ENCODE measurements at regions not wholly inside any gene's neighbourhood (a gene's known extent, or its start where the extent isn't known, plus 50 kb on each side); places are given as distances from the start of the nearest gene placed in this dataset.

DNA sequence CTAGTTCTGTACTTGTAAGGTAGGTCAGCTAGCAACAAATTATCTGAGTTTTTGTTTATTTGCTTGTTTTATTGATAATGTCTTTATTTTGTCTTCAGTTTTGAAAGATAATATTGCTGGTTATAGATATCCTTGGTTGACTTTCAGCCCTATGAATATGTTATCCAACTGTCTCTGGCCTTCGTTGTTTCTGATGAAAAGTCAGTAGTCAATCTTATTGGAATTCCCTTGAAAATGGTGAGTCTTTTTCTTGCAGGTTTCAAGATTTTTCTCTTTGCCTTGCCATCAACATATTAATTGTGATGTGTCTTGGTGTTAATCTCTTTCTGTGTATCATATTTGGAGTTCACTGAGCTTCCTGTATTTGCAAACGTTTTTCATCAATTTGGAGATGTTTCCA is 113.1 kb upstream of the NEIL3 start:
- DNase-seq (ENCODE audit: low spot score) = no peak
- TF ChIP-seq, protein P1, sequence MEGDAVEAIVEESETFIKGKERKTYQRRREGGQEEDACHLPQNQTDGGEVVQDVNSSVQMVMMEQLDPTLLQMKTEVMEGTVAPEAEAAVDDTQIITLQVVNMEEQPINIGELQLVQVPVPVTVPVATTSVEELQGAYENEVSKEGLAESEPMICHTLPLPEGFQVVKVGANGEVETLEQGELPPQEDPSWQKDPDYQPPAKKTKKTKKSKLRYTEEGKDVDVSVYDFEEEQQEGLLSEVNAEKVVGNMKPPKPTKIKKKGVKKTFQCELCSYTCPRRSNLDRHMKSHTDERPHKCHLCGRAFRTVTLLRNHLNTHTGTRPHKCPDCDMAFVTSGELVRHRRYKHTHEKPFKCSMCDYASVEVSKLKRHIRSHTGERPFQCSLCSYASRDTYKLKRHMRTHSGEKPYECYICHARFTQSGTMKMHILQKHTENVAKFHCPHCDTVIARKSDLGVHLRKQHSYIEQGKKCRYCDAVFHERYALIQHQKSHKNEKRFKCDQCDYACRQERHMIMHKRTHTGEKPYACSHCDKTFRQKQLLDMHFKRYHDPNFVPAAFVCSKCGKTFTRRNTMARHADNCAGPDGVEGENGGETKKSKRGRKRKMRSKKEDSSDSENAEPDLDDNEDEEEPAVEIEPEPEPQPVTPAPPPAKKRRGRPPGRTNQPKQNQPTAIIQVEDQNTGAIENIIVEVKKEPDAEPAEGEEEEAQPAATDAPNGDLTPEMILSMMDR (IDR thresholded peaks at IDR 0.05; ENCODE audit: borderline replicate concordance, control extremely low read depth, extremely low read depth, insufficient read depth, missing control alignments) = no peak
- in situ Hi-C loops (cut with MboI; ENCODE audit: low sequenced_read_pairs, unreplicated experiment) = no loop called here

DNA sequence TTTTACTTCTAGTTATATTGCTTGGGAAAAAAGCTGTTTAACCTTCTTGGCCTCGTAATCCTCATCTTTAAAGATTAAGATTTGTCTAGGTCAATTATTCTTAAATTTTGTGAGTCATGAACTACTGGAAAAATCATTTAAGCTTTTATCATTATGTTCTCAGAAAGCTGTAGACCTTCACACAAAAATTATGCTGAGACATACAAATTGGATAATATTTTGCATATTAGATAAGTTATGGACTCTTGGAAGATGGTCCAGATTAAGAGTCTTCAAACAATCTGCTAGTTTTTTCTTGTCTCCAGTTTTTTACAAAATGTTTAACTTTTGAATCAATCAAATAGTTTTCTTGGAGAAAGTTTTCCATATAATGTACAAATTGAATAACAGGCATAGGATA is 108.1 kb upstream of the NEIL3 start:
- in situ Hi-C loops (cut with MboI; ENCODE audit: low sequenced_read_pairs, unreplicated experiment) = no loop called here
- DNase-seq (ENCODE audit: low spot score) = no peak

DNA sequence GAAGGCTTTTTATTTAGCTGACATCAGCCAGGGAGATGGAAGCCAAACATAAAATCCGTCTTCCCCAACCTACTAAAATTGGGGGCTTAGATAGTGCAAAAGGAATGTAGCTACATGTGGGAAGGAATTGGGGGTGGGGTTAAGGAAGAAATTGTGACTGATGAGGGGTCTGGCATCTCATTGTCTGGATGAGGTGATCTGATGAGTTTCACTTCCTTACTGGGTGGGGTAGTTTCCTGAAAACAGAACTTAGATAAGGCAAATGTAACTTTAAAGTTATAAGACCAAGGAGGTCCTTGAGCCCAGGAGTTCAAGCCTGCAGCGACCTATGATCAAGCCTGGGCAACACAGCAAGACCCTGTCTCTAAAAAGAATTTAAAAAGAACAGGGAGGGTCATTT is 105.5 kb upstream of the NEIL3 start:
- TF ChIP-seq, protein P1 (IDR thresholded peaks at IDR 0.05; ENCODE audit: borderline replicate concordance, control extremely low read depth, extremely low read depth, insufficient read depth, missing control alignments) = no peak
- no peak for DNase-seq (ENCODE audit: low spot score)
- in situ Hi-C loops (cut with MboI; ENCODE audit: low sequenced_read_pairs, unreplicated experiment) = no loop called here

More for the DNA sequence above, 108.1 kb upstream of the NEIL3 start:
- TF ChIP-seq, protein P1 (IDR thresholded peaks at IDR 0.05; ENCODE audit: borderline replicate concordance, control extremely low read depth, extremely low read depth, insufficient read depth, missing control alignments) = no peak

DNA sequence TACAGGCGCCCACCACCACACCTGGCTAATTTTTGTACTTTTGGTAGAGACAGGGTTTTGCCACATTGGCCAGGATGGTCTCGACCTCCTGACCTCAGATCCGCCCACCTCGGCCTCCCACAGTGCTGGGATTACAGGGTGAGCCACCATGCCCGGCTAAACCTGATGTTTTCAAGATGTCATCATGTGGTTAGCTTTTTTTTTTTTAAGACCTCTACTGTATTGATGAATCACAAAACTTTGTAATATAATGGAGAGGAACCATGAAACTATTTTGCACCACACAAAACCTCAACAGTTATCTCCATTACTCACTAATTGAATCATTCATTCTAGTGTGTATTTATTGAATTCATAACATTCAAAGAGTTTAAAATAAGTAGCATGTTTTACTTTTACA is 94.7 kb upstream of the NEIL3 start:
- TF ChIP-seq, protein P1 (IDR thresholded peaks at IDR 0.05; ENCODE audit: borderline replicate concordance, control extremely low read depth, extremely low read depth, insufficient read depth, missing control alignments) = no peak
- no peak for DNase-seq (ENCODE audit: low spot score)
- in situ Hi-C loops (cut with MboI; ENCODE audit: low sequenced_read_pairs, unreplicated experiment) = no loop called here

DNA sequence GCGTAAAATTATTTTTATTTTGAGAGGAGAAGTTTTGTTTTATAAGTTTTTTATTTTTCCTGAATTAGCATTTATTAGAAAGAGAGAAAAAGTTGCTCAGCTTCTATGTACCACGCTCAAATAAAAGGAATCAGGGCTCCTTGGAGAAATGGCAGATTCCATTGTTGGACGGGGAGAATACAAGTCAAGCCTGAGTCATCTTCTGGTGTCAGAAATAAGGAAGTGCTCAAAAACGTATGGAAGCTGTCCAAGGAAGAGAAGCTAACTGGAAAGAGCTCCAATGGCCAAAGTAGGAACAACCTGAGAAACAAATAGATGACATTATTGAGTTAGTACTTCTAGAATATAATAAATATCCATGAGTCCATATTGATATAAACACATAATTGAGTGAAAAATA is 89.3 kb upstream of the NEIL3 start:
- DNase-seq (ENCODE audit: low spot score) = no peak
- in situ Hi-C loops (cut with MboI; ENCODE audit: low sequenced_read_pairs, unreplicated experiment) = no loop called here
- TF ChIP-seq, protein P1 (IDR thresholded peaks at IDR 0.05; ENCODE audit: borderline replicate concordance, control extremely low read depth, extremely low read depth, insufficient read depth, missing control alignments) = no peak

DNA sequence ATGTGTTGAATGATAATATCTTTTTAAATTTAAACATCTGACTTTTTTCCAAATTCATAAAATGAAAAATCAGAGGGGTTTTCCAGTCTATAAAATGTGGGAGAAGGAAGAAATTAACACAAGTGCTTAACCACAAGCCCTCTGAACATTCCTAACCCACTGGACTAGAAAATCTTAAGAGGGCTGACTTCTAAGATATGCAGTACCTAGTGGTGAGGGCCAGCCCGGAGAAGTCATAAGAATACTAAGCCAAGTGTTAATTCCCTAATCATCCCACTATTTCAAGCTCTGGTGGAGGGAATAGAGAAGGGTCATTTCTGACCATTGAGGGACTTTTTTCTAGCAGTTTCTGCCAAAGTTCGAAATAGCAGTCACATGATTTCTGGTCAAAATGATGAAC is 86.9 kb upstream of the NEIL3 start:
- in situ Hi-C loops (cut with MboI; ENCODE audit: low sequenced_read_pairs, unreplicated experiment) = no loop called here

More for the DNA sequence above, 86.9 kb upstream of the NEIL3 start:
- TF ChIP-seq, protein P1 (IDR thresholded peaks at IDR 0.05; ENCODE audit: borderline replicate concordance, control extremely low read depth, extremely low read depth, insufficient read depth, missing control alignments) = no peak
- DNase-seq (ENCODE audit: low spot score) = no peak
